Transverse colon (tissue), 4 donors: ENCODE measurements at regions not wholly inside any gene's neighbourhood (a gene's known extent, or its start where the extent isn't known, plus 50 kb on each side); places are given as distances from the start of the nearest gene placed in this dataset.

Source experiments
- POLR2A ChIP-seq: fragments of 450-650 bp; IDR thresholded peaks from one replicate; pipeline ENCODE4 v1.6.1; 2016; ENCODE audit warnings: antibody characterized with exemption, mild to moderate bottlenecking, moderate library complexity
- POLR2AphosphoS5 ChIP-seq, 3 donors: sonication (generic); formaldehyde crosslinking; IDR thresholded peaks; one replicate each; pipeline ENCODE4 v1.6.1; 2016; ENCODE audit warnings: antibody characterized with exemption in 3 of 3
- TF ChIP-seq, protein P1 (sequence below), 5 experiments: fragments of 200-600 bp in 3 of 5; fragments of 450-650 bp in 2 of 5; sonication (generic) in 3 of 5; IDR thresholded peaks; 1 replicate in 2 of 5; 2 replicates in 3 of 5; pipeline ENCODE4 v1.5.1; 2016 to 2017; ENCODE audit warnings: antibody characterized with exemption in 5 of 5, inconsistent platforms in 3 of 5, mild to moderate bottlenecking in 2 of 5, moderate library complexity in 1 of 5

GRCh38 chr4:176533159-176533558 lies 213.4 kb downstream of the SPCS3 start:
- TF ChIP-seq, protein P1, sequence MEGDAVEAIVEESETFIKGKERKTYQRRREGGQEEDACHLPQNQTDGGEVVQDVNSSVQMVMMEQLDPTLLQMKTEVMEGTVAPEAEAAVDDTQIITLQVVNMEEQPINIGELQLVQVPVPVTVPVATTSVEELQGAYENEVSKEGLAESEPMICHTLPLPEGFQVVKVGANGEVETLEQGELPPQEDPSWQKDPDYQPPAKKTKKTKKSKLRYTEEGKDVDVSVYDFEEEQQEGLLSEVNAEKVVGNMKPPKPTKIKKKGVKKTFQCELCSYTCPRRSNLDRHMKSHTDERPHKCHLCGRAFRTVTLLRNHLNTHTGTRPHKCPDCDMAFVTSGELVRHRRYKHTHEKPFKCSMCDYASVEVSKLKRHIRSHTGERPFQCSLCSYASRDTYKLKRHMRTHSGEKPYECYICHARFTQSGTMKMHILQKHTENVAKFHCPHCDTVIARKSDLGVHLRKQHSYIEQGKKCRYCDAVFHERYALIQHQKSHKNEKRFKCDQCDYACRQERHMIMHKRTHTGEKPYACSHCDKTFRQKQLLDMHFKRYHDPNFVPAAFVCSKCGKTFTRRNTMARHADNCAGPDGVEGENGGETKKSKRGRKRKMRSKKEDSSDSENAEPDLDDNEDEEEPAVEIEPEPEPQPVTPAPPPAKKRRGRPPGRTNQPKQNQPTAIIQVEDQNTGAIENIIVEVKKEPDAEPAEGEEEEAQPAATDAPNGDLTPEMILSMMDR (IDR thresholded peaks at IDR 0.05): no peak
- TF ChIP-seq POLR2A (no peak), POLR2AphosphoS5 (IDR thresholded peaks at IDR 0.05) (no peak)
